IPS-18a (cell line): ENCODE measurements at regions not wholly inside any gene's neighbourhood (a gene's known extent, or its start where the extent isn't known, plus 50 kb on each side); places are given as distances from the start of the nearest gene placed in this dataset.

Experiments
- H3K27ac ChIP-seq: one replicate; pipeline ENCODE4 v1.5.1; 2013; ENCODE audit warnings: low read length
- H3K27me3 ChIP-seq: one replicate; pipeline ENCODE4 v1.6.1; 2013; ENCODE audit warnings: mild to moderate bottlenecking, low read length; ENCODE audit not compliant: control insufficient read depth, insufficient read depth
- H3K36me3 ChIP-seq: one replicate; pipeline ENCODE4 v1.6.1; 2013; ENCODE audit warnings: low read depth, low read length; ENCODE audit not compliant: control insufficient read depth
- H3K4me1 ChIP-seq: one replicate; pipeline ENCODE4 v1.6.1; 2013; ENCODE audit warnings: low read depth, low read length; ENCODE audit not compliant: control insufficient read depth
- H3K4me3 ChIP-seq: one replicate; pipeline ENCODE4 v1.5.1; 2013; ENCODE audit warnings: low read length
- H3K9ac ChIP-seq: one replicate; pipeline ENCODE4 v1.6.1; 2013; ENCODE audit warnings: mild to moderate bottlenecking, low read length, moderate library complexity
- H3K9me3 ChIP-seq: one replicate; pipeline ENCODE4 v1.6.1; 2013; ENCODE audit warnings: low read depth, low read length; ENCODE audit not compliant: control insufficient read depth

GRCh38 chr5:159639590-159639989 is 276.7 kb upstream of the ADRA1B start:
- H3K36me3 ChIP-seq: no peaks in the 10 kb centered on the region
- no peaks in the 10 kb centered on the region for H3K4me1 ChIP-seq
- H3K9ac ChIP-seq: no peak overlapping the region
- no peaks in the 10 kb centered on the region for H3K27me3 ChIP-seq
- no peak overlapping the region for H3K4me3 ChIP-seq
- no peak overlapping the region for H3K27ac ChIP-seq
- no peaks in the 10 kb centered on the region for H3K9me3 ChIP-seq

DNA sequence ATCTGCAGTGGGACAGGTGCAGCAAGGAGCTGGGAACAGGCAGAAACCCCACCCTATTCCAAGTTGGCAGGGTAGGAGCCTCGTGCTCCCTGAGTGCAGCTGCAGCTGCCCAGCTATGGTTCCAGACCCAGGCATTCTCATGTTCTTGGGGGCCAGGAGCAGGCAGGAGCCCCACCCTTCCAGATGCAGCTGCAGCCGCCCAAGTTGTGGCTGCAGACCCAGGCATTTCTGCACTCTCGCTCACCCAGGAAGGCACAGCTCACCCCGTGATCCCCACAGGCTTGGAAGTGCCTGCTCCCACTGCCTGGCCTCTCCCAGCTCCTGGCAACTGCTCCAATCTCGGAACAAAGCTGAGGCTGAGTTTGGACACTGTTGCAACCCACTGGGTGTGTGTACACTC is 275.8 kb upstream of the ADRA1B start:
- no peaks in the 10 kb centered on the region for H3K4me1 ChIP-seq
- H3K27me3 ChIP-seq: no peaks in the 10 kb centered on the region
- no peak overlapping the region for H3K27ac ChIP-seq
- no peaks in the 10 kb centered on the region for H3K36me3 ChIP-seq
- H3K9ac ChIP-seq: no peak overlapping the region
- no peaks in the 10 kb centered on the region for H3K9me3 ChIP-seq
- H3K4me3 ChIP-seq: no peak overlapping the region

GRCh38 chr5:159640921-159641320 is 275.4 kb upstream of the ADRA1B start:
- Histone ChIP-seq H3K4me1 (no peaks in the 10 kb centered on the region), H3K4me3 (no peak overlapping the region), H3K27ac (no peak overlapping the region), H3K36me3 (no peaks in the 10 kb centered on the region), H3K27me3 (no peaks in the 10 kb centered on the region), H3K9ac (no peak overlapping the region), H3K9me3 (no peaks in the 10 kb centered on the region)

DNA sequence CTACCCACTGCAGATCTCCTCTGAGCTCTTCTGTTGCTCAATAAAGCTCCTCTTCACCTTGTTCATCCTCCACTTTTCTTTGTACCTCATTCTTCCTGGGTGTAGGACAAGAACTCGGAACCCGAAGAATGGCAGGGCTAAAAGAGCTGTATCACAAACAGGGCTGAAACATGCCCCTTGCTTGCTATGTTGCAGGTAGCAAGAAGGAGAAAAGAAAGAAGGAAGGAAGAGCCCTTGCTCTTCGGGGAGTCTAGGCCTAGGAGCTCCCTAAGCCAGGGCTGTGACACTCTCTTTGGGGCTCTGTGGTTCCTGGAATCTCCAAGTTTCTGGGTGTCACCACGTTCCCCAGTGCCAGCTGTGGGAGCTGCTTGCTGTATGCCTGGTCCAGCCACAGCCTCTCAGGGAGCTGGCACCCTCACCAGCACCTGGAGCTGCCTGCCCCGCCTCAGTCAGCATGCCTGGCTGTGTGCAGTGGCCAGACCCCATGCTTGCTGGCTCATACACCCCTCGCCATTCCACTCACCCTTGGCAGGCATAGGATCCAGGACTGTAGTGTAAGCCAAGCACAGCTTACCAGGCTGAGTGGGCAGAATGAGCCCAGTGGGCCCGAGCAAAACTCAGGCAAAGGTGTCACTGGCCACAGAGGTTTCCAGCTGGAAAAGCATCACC is 274.8 kb upstream of the ADRA1B start:
- H3K36me3 ChIP-seq: no peaks in the 10 kb centered on the region
- no peak overlapping the region for H3K4me3 ChIP-seq
- no peaks in the 10 kb centered on the region for H3K9me3 ChIP-seq
- H3K27me3 ChIP-seq: no peaks in the 10 kb centered on the region
- peaks cover 5% of the 10 kb centered on the region for H3K4me1 ChIP-seq
- no peak overlapping the region for H3K27ac ChIP-seq
- H3K9ac ChIP-seq: no peak overlapping the region

DNA sequence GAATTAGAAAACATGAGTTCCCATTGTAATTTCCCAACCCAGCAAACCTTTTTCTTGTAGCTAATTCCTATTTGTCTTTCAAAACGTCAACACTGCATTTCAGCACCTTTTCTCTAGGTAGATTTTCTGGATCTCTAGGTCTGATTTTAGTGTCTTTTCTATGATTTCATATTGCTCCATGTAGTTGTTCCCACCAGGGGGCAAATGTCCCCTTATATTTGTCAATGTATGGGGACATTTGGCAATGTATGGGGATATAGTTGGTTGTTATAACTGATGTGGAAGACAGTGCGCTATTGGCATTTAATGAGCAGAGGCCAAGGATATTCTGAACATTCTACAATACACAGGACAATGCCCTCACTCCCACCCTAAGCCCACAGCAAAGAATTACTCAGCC is 273.9 kb upstream of the ADRA1B start:
- H3K9me3 ChIP-seq: no peaks in the 10 kb centered on the region
- peaks cover 12% of the 10 kb centered on the region for H3K4me1 ChIP-seq
- no peak overlapping the region for H3K9ac ChIP-seq
- no peak overlapping the region for H3K27ac ChIP-seq
- no peak overlapping the region for H3K4me3 ChIP-seq
- H3K27me3 ChIP-seq: no peaks in the 10 kb centered on the region
- no peaks in the 10 kb centered on the region for H3K36me3 ChIP-seq

DNA sequence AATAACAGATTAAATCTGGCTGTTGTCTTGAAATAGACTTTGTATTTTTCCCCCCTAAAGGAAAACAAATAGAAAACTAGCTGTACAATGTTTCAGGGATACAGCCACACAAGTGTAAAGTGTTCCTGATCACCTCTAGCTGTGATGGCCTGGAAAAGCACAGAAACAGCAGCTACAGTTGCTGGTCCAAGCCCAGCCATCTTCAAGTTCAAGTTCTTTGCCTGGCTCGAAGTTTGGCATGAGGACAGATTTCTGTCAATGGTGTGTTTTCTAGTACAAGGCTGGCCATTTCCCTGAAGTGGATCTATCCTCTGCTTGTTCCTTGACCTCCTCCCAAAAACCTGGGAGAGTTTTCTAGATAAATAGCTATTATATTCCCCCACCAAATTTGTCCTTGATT is 272.2 kb upstream of the ADRA1B start:
- no peaks in the 10 kb centered on the region for H3K9me3 ChIP-seq
- no peak overlapping the region for H3K4me3 ChIP-seq
- H3K27ac ChIP-seq: no peak overlapping the region
- no peaks in the 10 kb centered on the region for H3K27me3 ChIP-seq
- H3K36me3 ChIP-seq: no peaks in the 10 kb centered on the region
- no peak overlapping the region for H3K9ac ChIP-seq
- H3K4me1 ChIP-seq: peaks cover 12% of the 10 kb centered on the region

GRCh38 chr5:159645179-159645846 is 271.0 kb upstream of the ADRA1B start:
- peaks cover 12% of the 10 kb centered on the region for H3K4me1 ChIP-seq
- no peak overlapping the region for H3K27ac ChIP-seq
- H3K27me3 ChIP-seq: no peaks in the 10 kb centered on the region
- no peak overlapping the region for H3K4me3 ChIP-seq
- H3K9me3 ChIP-seq: no peaks in the 10 kb centered on the region
- H3K36me3 ChIP-seq: no peaks in the 10 kb centered on the region
- no peak overlapping the region for H3K9ac ChIP-seq

DNA sequence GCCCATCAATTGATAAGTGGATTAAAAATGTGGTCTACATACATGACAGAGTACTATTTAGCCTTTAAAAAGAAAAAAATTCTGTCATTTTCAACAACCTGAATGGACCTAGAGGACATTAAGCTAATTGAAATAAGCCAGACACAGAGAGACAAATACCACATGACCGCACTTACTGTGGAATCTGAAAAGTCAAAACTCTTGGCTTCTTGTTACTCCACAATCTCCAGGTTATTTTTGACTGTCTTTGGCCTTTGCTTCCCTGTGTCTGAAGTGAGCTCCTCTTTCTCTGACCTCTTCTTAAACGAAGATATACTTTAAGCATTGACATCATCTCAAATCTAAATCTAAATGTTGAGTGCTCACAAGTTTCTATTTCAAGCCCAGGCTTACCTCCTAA is 265.5 kb upstream of the ADRA1B start:
- Histone ChIP-seq H3K27ac (no peak overlapping the region), H3K36me3 (no peaks in the 10 kb centered on the region), H3K27me3 (no peaks in the 10 kb centered on the region), H3K9me3 (no peaks in the 10 kb centered on the region), H3K4me1 (peaks cover 12% of the 10 kb centered on the region), H3K9ac (no peak overlapping the region), H3K4me3 (no peak overlapping the region)

DNA sequence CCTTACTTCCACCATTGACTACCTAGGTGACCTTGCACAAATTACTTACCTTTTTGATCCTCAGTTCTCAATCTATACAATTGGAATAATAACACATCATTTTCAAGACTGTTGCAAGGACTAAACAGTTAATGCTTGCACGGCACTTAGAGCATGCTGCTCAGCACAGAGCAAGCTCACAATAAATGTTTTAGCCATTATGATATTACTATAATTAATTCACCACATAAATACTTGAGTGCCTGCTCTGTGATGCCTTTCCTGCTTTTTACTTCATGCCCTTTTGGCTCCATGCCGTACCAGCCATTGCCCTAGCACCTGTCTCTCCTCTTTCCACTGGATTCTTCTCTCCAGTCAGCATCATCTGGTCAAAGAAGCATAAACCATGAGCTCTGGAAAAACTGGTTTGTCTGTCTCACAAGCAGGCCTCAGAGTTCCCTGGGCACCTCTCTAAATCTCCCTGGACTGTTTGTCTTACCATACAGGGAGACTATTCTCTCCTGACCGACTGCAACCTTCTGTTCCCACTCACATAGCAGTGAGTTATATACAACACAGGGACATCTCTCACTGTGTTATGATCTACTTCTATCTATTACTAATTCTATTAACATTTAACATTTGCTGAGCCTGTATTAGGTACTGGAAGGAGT is 260.4 kb upstream of the ADRA1B start:
- no peaks in the 10 kb centered on the region for H3K4me1 ChIP-seq
- no peak overlapping the region for H3K27ac ChIP-seq
- no peaks in the 10 kb centered on the region for H3K36me3 ChIP-seq
- no peak overlapping the region for H3K4me3 ChIP-seq
- no peaks in the 10 kb centered on the region for H3K9me3 ChIP-seq
- no peaks in the 10 kb centered on the region for H3K27me3 ChIP-seq
- H3K9ac ChIP-seq: no peak overlapping the region

GRCh38 chr5:159657298-159657697 is 259.0 kb upstream of the ADRA1B start:
- no peaks in the 10 kb centered on the region for H3K9me3 ChIP-seq
- H3K27me3 ChIP-seq: no peaks in the 10 kb centered on the region

GRCh38 chr5:159657771-159658170 is 258.5 kb upstream of the ADRA1B start:
- no peaks in the 10 kb centered on the region for H3K9me3 ChIP-seq
- H3K4me3 ChIP-seq: no peak overlapping the region
- H3K27ac ChIP-seq: no peak overlapping the region
- no peaks in the 10 kb centered on the region for H3K4me1 ChIP-seq
- H3K36me3 ChIP-seq: no peaks in the 10 kb centered on the region
- H3K27me3 ChIP-seq: no peaks in the 10 kb centered on the region
- H3K9ac ChIP-seq: no peak overlapping the region

More at GRCh38 chr5:159657298-159657697, 259.0 kb upstream of the ADRA1B start:
- no peak overlapping the region for H3K9ac ChIP-seq
- no peaks in the 10 kb centered on the region for H3K4me1 ChIP-seq
- no peaks in the 10 kb centered on the region for H3K36me3 ChIP-seq
- H3K4me3 ChIP-seq: no peak overlapping the region
- no peak overlapping the region for H3K27ac ChIP-seq
